Esophagus muscularis mucosa (tissue), 4 donors: ENCODE measurements at regions not wholly inside any gene's neighbourhood (a gene's known extent, or its start where the extent isn't known, plus 50 kb on each side); places are given as distances from the start of the nearest gene placed in this dataset.

ENCODE experiments used
- CTCF ChIP-seq, 3 experiments: fragments of 200-600 bp in 2 of 3; fragments of 450-650 bp in 1 of 3; sonication (generic) in 2 of 3; IDR thresholded peaks; one replicate each; pipeline ENCODE4 v1.5.1; 2017 to 2019; ENCODE audit warnings: antibody characterized with exemption in 3 of 3, mild to moderate bottlenecking in 2 of 3, moderate library complexity in 1 of 3
- EP300 ChIP-seq: sonication (generic); formaldehyde crosslinking; IDR thresholded peaks from one replicate; pipeline ENCODE4 v1.6.1; 2017; ENCODE audit warnings: antibody characterized with exemption
- POLR2AphosphoS5 ChIP-seq, 2 donors: sonication (generic); formaldehyde crosslinking; IDR thresholded peaks; one replicate each; pipeline ENCODE4 v1.6.1; 2017; ENCODE audit warnings: antibody characterized with exemption in 2 of 2

DNA sequence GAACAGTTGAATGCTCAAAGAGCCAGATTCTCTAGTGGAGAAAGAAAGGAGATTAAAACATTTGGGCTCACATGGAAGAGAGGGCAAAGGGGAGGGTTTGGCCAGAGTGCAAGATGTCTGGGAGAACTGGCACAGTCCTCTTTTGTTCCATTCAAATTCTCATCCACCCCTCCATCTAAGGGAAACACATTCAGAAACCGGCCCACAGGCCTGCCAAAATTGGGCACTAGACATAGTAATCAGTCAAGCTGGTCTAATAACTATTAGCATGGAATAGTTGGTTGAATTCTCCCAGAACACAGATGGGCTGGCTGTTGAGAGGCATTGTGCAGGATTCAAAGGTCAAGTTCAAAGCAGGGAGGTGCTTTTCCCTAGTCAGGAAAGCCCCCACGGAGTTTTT, 341.4 kb upstream of the IRAK1BP1 start:
- TF ChIP-seq CTCF (IDR thresholded peaks at IDR 0.05): no peak
- no peak for TF ChIP-seq POLR2AphosphoS5 (IDR thresholded peaks at IDR 0.05)
- TF ChIP-seq EP300: no peak
